ENCODE measurements at regions not wholly inside any gene's neighbourhood (a gene's known extent, or its start where the extent isn't known, plus 50 kb on each side); places are given as distances from the start of the nearest gene placed in this dataset.

- TF ChIP-seq CTCF (conservative IDR thresholded peaks at IDR 0.05; ENCODE audit: low read depth, low read length): no peak
- TF ChIP-seq FOS (IDR thresholded peaks at IDR 0.05; ENCODE audit: low read depth, low read length): no peak
- no peak for TF ChIP-seq NFE2L2 (IDR thresholded peaks at IDR 0.05; ENCODE audit: low read depth, low read length)
- TF ChIP-seq SMC3 (IDR thresholded peaks at IDR 0.05; ENCODE audit: low read depth, low read length): no peak
- no peak for TF ChIP-seq POLR2A (IDR thresholded peaks at IDR 0.05; ENCODE audit: low read depth, low read length)
- TF ChIP-seq BHLHE40 (IDR thresholded peaks at IDR 0.05; ENCODE audit: low read depth, low read length): no peak
- no peak for TF ChIP-seq CHD1 (IDR thresholded peaks at IDR 0.05; ENCODE audit: low read depth, low read length)
- TF ChIP-seq ELK1 (IDR thresholded peaks at IDR 0.05; ENCODE audit: borderline replicate concordance, low read depth, low read length): no peak
- no peak for TF ChIP-seq MXI1 (IDR thresholded peaks at IDR 0.05; ENCODE audit: borderline replicate concordance, low read depth, low read length)
- no peak for TF ChIP-seq MAZ (IDR thresholded peaks at IDR 0.05; ENCODE audit: borderline replicate concordance, low read depth, low read length)
- TF ChIP-seq RAD21 (IDR thresholded peaks at IDR 0.05; ENCODE audit: low read length): no peak
- TF ChIP-seq USF2 (IDR thresholded peaks at IDR 0.05; ENCODE audit: low read depth, low read length): no peak
- TF ChIP-seq MAFK (IDR thresholded peaks at IDR 0.05; ENCODE audit: low read depth, low read length): no peak
- TF ChIP-seq CEBPB (IDR thresholded peaks at IDR 0.05; ENCODE audit: low read depth, low read length): no peak
Measured at GRCh38 chr15:25239471-25240345, 199.1 kb downstream of the UBE3A start.
